Type B pancreatic cell (in vitro differentiated cells): ENCODE measurements at regions not wholly inside any gene's neighbourhood (a gene's known extent, or its start where the extent isn't known, plus 50 kb on each side); places are given as distances from the start of the nearest gene placed in this dataset.

Experiments
- DNase-seq: peaks from one replicate; pipeline ENCODE4 v3.0.0; 2021; ENCODE audit warnings: mixed read lengths; ENCODE audit not compliant: unreplicated experiment; ENCODE audit errors: extremely low spot score
- H3K27ac Mint-ChIP-seq: 2 replicates; pipeline ENCODE4 v1.8.0; 2021; ENCODE audit warnings: mild to moderate bottlenecking, mixed read lengths
- H3K27me3 Mint-ChIP-seq: 2 replicates; pipeline ENCODE4 v1.8.0; 2021; ENCODE audit warnings: mixed read lengths
- H3K36me3 Mint-ChIP-seq: 2 replicates; pipeline ENCODE4 v1.8.0; 2021; ENCODE audit warnings: mixed read lengths
- H3K4me1 Mint-ChIP-seq: one replicate; pipeline ENCODE4 v1.8.0; 2021; ENCODE audit warnings: mixed read lengths; ENCODE audit not compliant: unreplicated experiment
- H3K4me3 Mint-ChIP-seq: 2 replicates; pipeline ENCODE4 v1.8.0; 2021; ENCODE audit warnings: mild to moderate bottlenecking, mixed read lengths
- H3K9me3 Mint-ChIP-seq: 2 replicates; pipeline ENCODE4 v1.8.0; 2021; ENCODE audit warnings: mixed read lengths
- CTCF ChIP-seq: fragments of 200-600 bp; sonication (generic); conservative IDR thresholded peaks from 2 replicates; pipeline ENCODE4 v1.5.0; 2021; ENCODE audit warnings: antibody characterized with exemption, mild to moderate bottlenecking

GRCh38 chr5:57703721-57704120 is 221.1 kb upstream of the ACTBL2 start:
- no peaks in the 10 kb centered on the region for H3K36me3 Mint-ChIP-seq
- no peaks in the 10 kb centered on the region for H3K9me3 Mint-ChIP-seq
- no peak for DNase-seq
- no peaks in the 10 kb centered on the region for H3K27me3 Mint-ChIP-seq
- no peak for TF ChIP-seq CTCF
- no peak overlapping the region for H3K27ac Mint-ChIP-seq
- H3K4me1 Mint-ChIP-seq: no peaks in the 10 kb centered on the region
- H3K4me3 Mint-ChIP-seq: no peak overlapping the region

GRCh38 chr5:57700484-57700883 is 217.9 kb upstream of the ACTBL2 start:
- Mint-ChIP-seq H3K9me3 (no peaks in the 10 kb centered on the region), H3K27me3 (no peaks in the 10 kb centered on the region), H3K27ac (no peak overlapping the region), H3K4me1 (peaks cover 9% of the 10 kb centered on the region), H3K36me3 (no peaks in the 10 kb centered on the region), H3K4me3 (no peak overlapping the region)
- DNase-seq: no peak
- TF ChIP-seq CTCF: no peak

GRCh38 chr5:57700072-57700471 is 217.5 kb upstream of the ACTBL2 start:
- H3K4me3 Mint-ChIP-seq: no peak overlapping the region
- H3K9me3 Mint-ChIP-seq: no peaks in the 10 kb centered on the region
- H3K36me3 Mint-ChIP-seq: no peaks in the 10 kb centered on the region
- H3K27me3 Mint-ChIP-seq: no peaks in the 10 kb centered on the region
- no peak for DNase-seq
- peaks cover 12% of the 10 kb centered on the region for H3K4me1 Mint-ChIP-seq
- H3K27ac Mint-ChIP-seq: no peak overlapping the region
- no peak for TF ChIP-seq CTCF

GRCh38 chr5:57698802-57699201 is 216.2 kb upstream of the ACTBL2 start:
- H3K9me3 Mint-ChIP-seq: no peaks in the 10 kb centered on the region
- H3K4me3 Mint-ChIP-seq: no peak overlapping the region
- DNase-seq: no peak
- TF ChIP-seq CTCF: no peak
- H3K27ac Mint-ChIP-seq: no peak overlapping the region
- no peaks in the 10 kb centered on the region for H3K36me3 Mint-ChIP-seq
- no peaks in the 10 kb centered on the region for H3K27me3 Mint-ChIP-seq
- peaks cover 16% of the 10 kb centered on the region for H3K4me1 Mint-ChIP-seq

GRCh38 chr5:57698086-57698485 is 215.5 kb upstream of the ACTBL2 start:
- no peak for DNase-seq
- no peak overlapping the region for H3K27ac Mint-ChIP-seq

More at GRCh38 chr5:57698086-57698485, 215.5 kb upstream of the ACTBL2 start:
- Mint-ChIP-seq H3K36me3 (no peaks in the 10 kb centered on the region), H3K4me3 (no peak overlapping the region), H3K4me1 (peaks cover 23% of the 10 kb centered on the region), H3K27me3 (no peaks in the 10 kb centered on the region), H3K9me3 (peaks cover 1% of the 10 kb centered on the region)
- no peak for TF ChIP-seq CTCF
